ENCODE measurements at regions not wholly inside any gene's neighbourhood (a gene's known extent, or its start where the extent isn't known, plus 50 kb on each side); places are given as distances from the start of the nearest gene placed in this dataset.

GRCh38 chr7:91559947-91560346, 295.7 kb downstream of the FZD1 start:
- Histone ChIP-seq H3K36me3 (ENCODE audit: insufficient read depth, low read length) (no peaks in the 10 kb centered on the region), H3K4me1 (ENCODE audit: insufficient read depth, low read length, severe bottlenecking) (no peaks in the 10 kb centered on the region), H3K27me3 (ENCODE audit: insufficient read depth, low read length) (no peaks in the 10 kb centered on the region), H3K9ac (ENCODE audit: low read length) (no peak overlapping the region), H4K20me1 (ENCODE audit: insufficient read depth, low read length) (no peaks in the 10 kb centered on the region), H3K9me3 (ENCODE audit: low read length) (no peaks in the 10 kb centered on the region), H3K9me2 (ENCODE audit: low read depth, low read length) (no peaks in the 10 kb centered on the region), H3F3A (ENCODE audit: insufficient read depth, low read length) (no peaks in the 10 kb centered on the region), H3K4me3 (ENCODE audit: low read depth, low read length, poor library complexity, severe bottlenecking) (no peak overlapping the region), H3K27ac (ENCODE audit: low read depth, low read length, poor library complexity, severe bottlenecking) (no peak overlapping the region), H2AFZ (ENCODE audit: low read length) (no peak overlapping the region), H3K4me2 (ENCODE audit: low read length) (no peak overlapping the region), H3K79me2 (ENCODE audit: insufficient read depth, low read length) (no peaks in the 10 kb centered on the region)
- TF ChIP-seq EZH2 (IDR thresholded peaks at IDR 0.05; ENCODE audit: borderline replicate concordance, low read length) (no peak), CTCF (IDR thresholded peaks at IDR 0.05; ENCODE audit: low read length) (no peak)

- H3K36me3 ChIP-seq (ENCODE audit: insufficient read depth, low read length), result no peaks in the 10 kb centered on the region
- no peak for TF ChIP-seq EZH2 (IDR thresholded peaks at IDR 0.05; ENCODE audit: borderline replicate concordance, low read length)
- TF ChIP-seq CTCF (IDR thresholded peaks at IDR 0.05; ENCODE audit: low read length), result no peak
- no peaks in the 10 kb centered on the region for H4K20me1 ChIP-seq (ENCODE audit: insufficient read depth, low read length)
- H3K4me2 ChIP-seq (ENCODE audit: low read length), result no peak overlapping the region
- H3K9me2 ChIP-seq (ENCODE audit: low read depth, low read length), result no peaks in the 10 kb centered on the region
- no peak overlapping the region for H3K27ac ChIP-seq (ENCODE audit: low read depth, low read length, poor library complexity, severe bottlenecking)
- no peaks in the 10 kb centered on the region for H3K27me3 ChIP-seq (ENCODE audit: insufficient read depth, low read length)
- no peak overlapping the region for H2AFZ ChIP-seq (ENCODE audit: low read length)
- H3K4me3 ChIP-seq (ENCODE audit: low read depth, low read length, poor library complexity, severe bottlenecking), result no peak overlapping the region
- no peak overlapping the region for H3K9ac ChIP-seq (ENCODE audit: low read length)
- H3K79me2 ChIP-seq (ENCODE audit: insufficient read depth, low read length), result no peaks in the 10 kb centered on the region
- no peaks in the 10 kb centered on the region for H3K4me1 ChIP-seq (ENCODE audit: insufficient read depth, low read length, severe bottlenecking)
- no peaks in the 10 kb centered on the region for H3F3A ChIP-seq (ENCODE audit: insufficient read depth, low read length)
- H3K9me3 ChIP-seq (ENCODE audit: low read length), result no peaks in the 10 kb centered on the region
These were observed 299.9 kb downstream of the FZD1 start for GRCh38 chr7:91564101-91564500.

- H3K4me2 ChIP-seq (ENCODE audit: low read length), result no peak overlapping the region
- no peak overlapping the region for H2AFZ ChIP-seq (ENCODE audit: low read length)
- H3K4me1 ChIP-seq (ENCODE audit: insufficient read depth, low read length, severe bottlenecking), result no peaks in the 10 kb centered on the region
- H3K4me3 ChIP-seq (ENCODE audit: low read depth, low read length, poor library complexity, severe bottlenecking), result no peak overlapping the region
- no peaks in the 10 kb centered on the region for H4K20me1 ChIP-seq (ENCODE audit: insufficient read depth, low read length)
- H3K9me3 ChIP-seq (ENCODE audit: low read length), result no peaks in the 10 kb centered on the region
- no peaks in the 10 kb centered on the region for H3F3A ChIP-seq (ENCODE audit: insufficient read depth, low read length)
- H3K9me2 ChIP-seq (ENCODE audit: low read depth, low read length), result no peaks in the 10 kb centered on the region
- H3K27me3 ChIP-seq (ENCODE audit: insufficient read depth, low read length), result no peaks in the 10 kb centered on the region
- H3K36me3 ChIP-seq (ENCODE audit: insufficient read depth, low read length), result no peaks in the 10 kb centered on the region
- no peak overlapping the region for H3K27ac ChIP-seq (ENCODE audit: low read depth, low read length, poor library complexity, severe bottlenecking)
- no peaks in the 10 kb centered on the region for H3K79me2 ChIP-seq (ENCODE audit: insufficient read depth, low read length)
- TF ChIP-seq CTCF (IDR thresholded peaks at IDR 0.05; ENCODE audit: low read length) (no peak), EZH2 (IDR thresholded peaks at IDR 0.05; ENCODE audit: borderline replicate concordance, low read length) (no peak)
- H3K9ac ChIP-seq (ENCODE audit: low read length), result no peak overlapping the region
These were observed 300.3 kb downstream of the FZD1 start for GRCh38 chr7:91564541-91564940.

All from OCI-LY1 (cell line).